Liver (tissue), 8 donors: ENCODE measurements at regions not wholly inside any gene's neighbourhood (a gene's known extent, or its start where the extent isn't known, plus 50 kb on each side); places are given as distances from the start of the nearest gene placed in this dataset.

Experiments used
- DNase-seq: peaks from one replicate; pipeline ENCODE4 v3.0.0-alpha.2; 2017; ENCODE audit warnings: low spot score
- H3K27ac ChIP-seq, 2 donors: one replicate each; pipeline ENCODE4 v1.7.0; 2013; ENCODE audit warnings: inconsistent platforms in 2 of 2, low read length in 2 of 2, control low read depth in 1 of 2, low read depth in 1 of 2, mild to moderate bottlenecking in 1 of 2
- H3K27me3 ChIP-seq, 4 donors: one replicate each; pipeline versions ENCODE4 v1.6.1 to v1.7.0; 2013; ENCODE audit warnings: low read length in 3 of 4, inconsistent platforms in 1 of 4, mild to moderate bottlenecking in 1 of 4, moderate library complexity in 1 of 4; ENCODE audit not compliant: control insufficient read depth in 4 of 4, insufficient read depth in 4 of 4
- H3K36me3 ChIP-seq, 4 donors: one replicate each; pipeline versions ENCODE4 v1.6.1 to v1.7.0; 2013; ENCODE audit warnings: low read length in 3 of 4, mild to moderate bottlenecking in 3 of 4, low read depth in 1 of 4, moderate library complexity in 1 of 4; ENCODE audit not compliant: control insufficient read depth in 4 of 4, insufficient read depth in 3 of 4
- H3K4me1 ChIP-seq, 4 donors: one replicate each; pipeline versions ENCODE4 v1.6.1 to v1.7.0; 2013; ENCODE audit warnings: low read length in 3 of 4, mild to moderate bottlenecking in 3 of 4, moderate library complexity in 1 of 4; ENCODE audit not compliant: control insufficient read depth in 4 of 4, insufficient read depth in 4 of 4
- H3K4me3 ChIP-seq, 3 donors: one replicate each; pipeline versions ENCODE4 v1.6.1 to v1.7.0; 2013; ENCODE audit warnings: low read length in 3 of 3, control low read depth in 1 of 3, low read depth in 1 of 3, mild to moderate bottlenecking in 1 of 3
- H3K9ac ChIP-seq, 2 donors: one replicate each; pipeline ENCODE4 v1.7.0; 2013; ENCODE audit warnings: low read length in 2 of 2, mild to moderate bottlenecking in 2 of 2, moderate library complexity in 2 of 2, control low read depth in 1 of 2, low read depth in 1 of 2
- H3K9me3 ChIP-seq, 4 donors: one replicate each; pipeline versions ENCODE4 v1.6.1 to v1.7.0; 2013; ENCODE audit warnings: low read length in 3 of 4; ENCODE audit not compliant: control insufficient read depth in 4 of 4
- CTCF ChIP-seq: fragments of 150-350 bp; IDR thresholded peaks from 2 replicates; pipeline ENCODE4 v1.5.1; 2017; ENCODE audit warnings: improper control_type of control experiment, low read depth, low read length; ENCODE audit not compliant: missing input control
- EGR1 ChIP-seq, 2 donors: IDR thresholded peaks; 2 replicates each; pipeline ENCODE4 v1.6.1; 2016 to 2018; ENCODE audit warnings: antibody characterized with exemption in 2 of 2, low read depth in 2 of 2
- FOXA1 ChIP-seq: IDR thresholded peaks from 2 replicates; pipeline ENCODE4 v1.6.1; 2016; ENCODE audit warnings: antibody characterized with exemption
- FOXA2 ChIP-seq: IDR thresholded peaks from 2 replicates; pipeline ENCODE4 v1.6.1; 2016; ENCODE audit warnings: antibody characterized with exemption
- GABPA ChIP-seq, 2 donors: IDR thresholded peaks in 1 of 2; conservative IDR thresholded peaks in 1 of 2; 2 replicates each; pipeline ENCODE4 v1.6.1; 2016; ENCODE audit warnings: antibody characterized with exemption in 2 of 2, mild to moderate bottlenecking in 1 of 2, moderate library complexity in 1 of 2
- HNF4A ChIP-seq, 2 donors: conservative IDR thresholded peaks; 2 replicates each; pipeline ENCODE4 v1.6.1; 2016; ENCODE audit warnings: antibody characterized with exemption in 2 of 2, mild to moderate bottlenecking in 2 of 2
- HNF4G ChIP-seq: IDR thresholded peaks from 2 replicates; pipeline ENCODE4 v1.6.1; 2016; ENCODE audit warnings: antibody characterized with exemption
- JUND ChIP-seq, 2 donors: IDR thresholded peaks; 2 replicates each; pipeline ENCODE4 v1.6.1; 2016; ENCODE audit warnings: antibody characterized with exemption in 2 of 2
- MAX ChIP-seq: IDR thresholded peaks from 2 replicates; pipeline ENCODE4 v1.6.1; 2016; ENCODE audit warnings: antibody characterized with exemption
- NR2F2 ChIP-seq: IDR thresholded peaks from 2 replicates; pipeline ENCODE4 v1.6.1; 2016; ENCODE audit warnings: antibody characterized with exemption
- RAD21 ChIP-seq, 2 donors: IDR thresholded peaks; 2 replicates each; pipeline ENCODE4 v1.6.1; 2016; ENCODE audit warnings: antibody characterized with exemption in 2 of 2, mild to moderate bottlenecking in 2 of 2
- REST ChIP-seq: IDR thresholded peaks from 2 replicates; pipeline ENCODE4 v1.6.1; 2016; ENCODE audit warnings: antibody characterized with exemption, mild to moderate bottlenecking
- RXRA ChIP-seq, 2 donors: IDR thresholded peaks; 2 replicates each; pipeline ENCODE4 v1.6.1; 2017 to 2018; ENCODE audit warnings: antibody characterized with exemption in 2 of 2, mild to moderate bottlenecking in 1 of 2
- SP1 ChIP-seq: IDR thresholded peaks from 2 replicates; pipeline ENCODE4 v1.6.1; 2018; ENCODE audit warnings: antibody characterized with exemption, mild to moderate bottlenecking
- TAF1 ChIP-seq: conservative IDR thresholded peaks from 2 replicates; pipeline ENCODE4 v1.6.1; 2016; ENCODE audit warnings: antibody characterized with exemption, mild to moderate bottlenecking
- YY1 ChIP-seq: IDR thresholded peaks from 2 replicates; pipeline ENCODE4 v1.6.1; 2016; ENCODE audit warnings: antibody characterized with exemption, mild to moderate bottlenecking
- ZBTB33 ChIP-seq: IDR thresholded peaks from 2 replicates; pipeline ENCODE4 v1.6.1; 2016; ENCODE audit warnings: antibody characterized with exemption
- WGBS: extraction: QIAGEN DNeasy Blood & Tissue Kit; methylation state at CpG from one replicate; pipeline ENCODE4 v1.1.7; 2013; 5-methylcytosine and 5-hydroxymethylcytosine counted together
- TF ChIP-seq, protein P1 (sequence below): IDR thresholded peaks from 2 replicates; pipeline ENCODE4 v1.6.1; 2016; ENCODE audit warnings: antibody characterized with exemption
- donor health status: healthy.
- donor health status: healthy.
- donor health status: healthy.
- donor health status: healthy.
- donor health status: healthy.

DNA sequence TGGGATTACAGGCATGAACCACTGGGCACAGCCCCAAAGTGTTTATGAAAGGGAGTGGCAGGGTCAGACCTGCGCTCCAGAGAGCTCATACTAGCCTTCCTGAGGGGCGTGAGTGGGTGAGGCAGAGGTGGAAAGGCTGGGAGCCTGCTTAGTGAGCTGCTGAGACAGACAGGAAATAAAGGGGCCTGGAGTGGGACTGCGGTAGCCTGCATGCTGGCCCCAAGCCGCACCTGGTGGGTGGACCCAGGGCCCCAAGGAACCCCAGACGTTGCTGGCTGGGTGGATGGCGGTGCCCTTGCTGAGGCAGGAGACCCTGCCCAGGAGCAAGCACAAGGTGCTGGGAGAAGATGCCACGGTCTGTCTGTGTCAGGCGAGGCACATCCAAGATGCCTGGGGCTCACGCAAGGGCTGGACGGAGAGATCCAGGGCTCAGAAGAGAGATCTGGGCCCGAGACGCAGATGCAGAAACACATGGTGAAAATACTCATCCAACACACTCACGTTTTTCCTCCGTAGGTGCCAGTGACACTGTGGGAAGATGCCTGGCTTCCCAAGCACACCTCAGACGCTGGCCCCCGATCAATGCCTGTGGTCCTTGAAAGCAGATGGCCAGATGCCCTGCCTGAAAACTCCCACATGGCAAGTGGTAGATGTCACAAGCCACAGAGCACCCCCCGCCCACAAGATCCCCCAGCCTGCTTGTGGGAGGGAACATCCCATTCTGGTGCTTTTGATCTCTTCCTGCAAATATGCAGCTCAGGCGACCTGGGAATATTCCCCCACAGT lies 151.1 kb downstream of the GLI2 start:
- DNase-seq, result no peak

More for the DNA sequence above, 151.1 kb downstream of the GLI2 start:
- Histone ChIP-seq H3K27me3 (no peaks in the 10 kb centered on the region), H3K9me3 (no peaks in the 10 kb centered on the region), H3K9ac (no peak overlapping the region), H3K27ac (no peak overlapping the region), H3K4me1 (no peaks in the 10 kb centered on the region), H3K36me3 (no peaks in the 10 kb centered on the region), H3K4me3 (no peak overlapping the region)
- 79% methylated on average over 18 of the region's 18 CpGs for WGBS
- TF ChIP-seq EGR1 (IDR thresholded peaks at IDR 0.05; ENCODE audit: low read depth in 2 of 2) (no peak), FOXA1 (no peak), SP1 (no peak), RAD21 (IDR thresholded peaks at IDR 0.05) (no peak), JUND (IDR thresholded peaks at IDR 0.05) (no peak), YY1 (no peak), FOXA2 (no peak), CTCF (no peak), HNF4A (conservative IDR thresholded peaks at IDR 0.05) (no peak), REST (no peak), TAF1 (no peak), HNF4G (no peak), NR2F2 (no peak), MAX (no peak), RXRA (IDR thresholded peaks at IDR 0.05) (no peak), GABPA (IDR thresholded peaks at IDR 0.05 in 1 of 2, conservative IDR thresholded peaks at IDR 0.05 in 1 of 2) (no peak), ZBTB33 (no peak)
- TF ChIP-seq, protein P1, sequence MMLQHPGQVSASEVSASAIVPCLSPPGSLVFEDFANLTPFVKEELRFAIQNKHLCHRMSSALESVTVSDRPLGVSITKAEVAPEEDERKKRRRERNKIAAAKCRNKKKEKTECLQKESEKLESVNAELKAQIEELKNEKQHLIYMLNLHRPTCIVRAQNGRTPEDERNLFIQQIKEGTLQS, result no peak
